Eye (tissue), 1 donor: ENCODE measurements at regions not wholly inside any gene's neighbourhood (a gene's known extent, or its start where the extent isn't known, plus 50 kb on each side); places are given as distances from the start of the nearest gene placed in this dataset.
A peak's percentile ranks its signal among the peaks of the same experiment; 100 is the strongest.
"Not testable (repeated sequence)": the region's sequence is repeated elsewhere in the genome, so short reads cannot be mapped to it uniquely, and the experiment has no call there.

Experiments
- DNase-seq: peaks from one replicate; pipeline ENCODE4 v3.0.0-alpha.2; 2015

DNA sequence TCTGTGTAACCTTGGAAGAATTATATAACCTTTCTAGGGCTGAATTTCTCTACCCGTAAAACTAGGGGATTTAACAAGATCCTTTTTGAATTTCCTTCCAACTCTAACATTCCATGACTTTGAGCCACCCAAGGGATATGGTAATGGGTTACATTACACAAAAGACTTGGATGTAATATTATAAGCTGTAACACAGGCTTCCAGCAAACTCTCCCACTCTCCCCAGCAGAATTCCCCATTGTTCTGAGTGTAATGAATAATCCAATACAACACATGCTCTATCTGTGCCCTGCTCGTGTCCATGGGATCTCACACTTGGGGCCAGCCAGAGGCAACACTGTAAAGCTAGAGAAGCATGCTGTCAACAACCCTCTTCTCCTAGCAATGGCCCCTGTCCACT, 790.6 kb upstream of the AUTS2 start:
- DNase-seq: no peak

DNA sequence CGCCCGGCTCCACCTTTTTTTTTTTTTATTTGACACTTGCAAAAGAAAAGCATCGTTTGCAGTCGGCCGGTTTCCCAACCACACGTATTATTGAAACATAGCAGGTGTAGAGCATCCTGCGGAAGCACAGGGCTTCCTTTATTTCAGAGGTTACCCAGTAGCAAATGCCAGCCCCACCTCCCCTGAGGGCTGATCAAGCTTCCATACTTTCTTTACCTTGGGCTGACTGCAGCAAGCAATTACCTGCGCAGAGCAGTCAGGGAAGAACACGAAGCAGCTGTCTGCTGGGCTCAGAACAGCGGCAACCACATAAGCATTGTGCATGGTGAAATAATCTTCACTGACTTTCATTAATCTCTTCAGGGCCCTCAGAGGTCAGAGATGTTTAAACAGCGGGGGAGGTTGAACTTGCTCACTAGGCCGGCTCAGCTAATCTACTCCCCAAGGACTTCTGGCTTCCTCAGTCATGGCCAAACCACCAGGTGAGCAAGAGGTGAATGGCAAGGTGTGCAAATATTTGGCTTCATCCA, 784.7 kb upstream of the AUTS2 start:
- peak; percentile 13 for DNase-seq

GRCh38 chr7:68816491-68816890, 781.8 kb upstream of the AUTS2 start:
- DNase-seq: no peak

DNA sequence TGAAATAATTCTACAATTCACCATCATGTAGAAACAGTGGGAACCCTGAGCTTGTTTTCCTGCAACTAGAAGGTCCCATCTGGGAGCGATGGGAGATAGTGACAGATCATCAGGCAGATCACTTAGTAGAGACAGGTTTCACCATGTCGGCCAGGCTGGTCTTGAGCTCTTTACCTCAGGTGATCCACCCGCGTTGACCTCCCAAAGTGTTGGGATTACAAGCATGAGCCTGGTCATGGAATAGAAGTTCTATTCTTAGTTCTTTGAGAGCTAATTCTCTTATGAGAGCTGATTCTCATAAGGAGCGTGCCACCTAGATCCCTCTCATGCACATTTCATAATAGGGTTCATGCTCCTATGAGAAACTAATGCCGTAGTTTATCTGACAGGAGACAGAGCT, 778.0 kb upstream of the AUTS2 start:
- DNase-seq: no peak

GRCh38 chr7:68821846-68822245, 776.4 kb upstream of the AUTS2 start:
- DNase-seq: no peak

- no peak for DNase-seq
Measured at GRCh38 chr7:68823996-68824780, 774.1 kb upstream of the AUTS2 start.

GRCh38 chr7:68828575-68828974, 769.7 kb upstream of the AUTS2 start:
- DNase-seq: no peak

DNA sequence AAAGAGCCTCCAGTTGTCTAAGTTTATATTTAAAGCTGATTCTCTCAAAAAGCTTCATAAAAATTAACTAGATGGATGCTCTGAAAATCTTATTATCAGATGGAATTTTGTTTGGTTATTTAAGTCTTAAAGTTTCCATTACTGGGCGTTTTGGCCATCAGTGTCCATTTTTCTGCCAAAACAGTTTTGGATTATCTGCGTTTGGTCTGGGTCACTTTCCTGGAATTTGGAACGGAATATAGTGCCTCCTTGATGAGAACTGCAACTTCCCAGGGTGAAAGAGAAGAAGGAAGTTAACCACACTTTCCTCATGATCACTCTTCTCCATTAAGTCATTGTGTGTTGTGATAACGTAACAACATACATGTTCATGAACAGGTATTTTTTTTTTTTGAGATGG, 764.9 kb upstream of the AUTS2 start:
- DNase-seq: peak; percentile 58

- DNase-seq: no peak
Measured at GRCh38 chr7:68839014-68839413, 759.3 kb upstream of the AUTS2 start.

- peak; percentile 48 for DNase-seq
Measured at GRCh38 chr7:68840991-68841390, 757.3 kb upstream of the AUTS2 start.

- DNase-seq: not testable (repeated sequence)
Measured at GRCh38 chr7:68843985-68844384, 754.3 kb upstream of the AUTS2 start.

- no peak for DNase-seq
Measured at GRCh38 chr7:68846811-68847325, 751.4 kb upstream of the AUTS2 start.

DNA sequence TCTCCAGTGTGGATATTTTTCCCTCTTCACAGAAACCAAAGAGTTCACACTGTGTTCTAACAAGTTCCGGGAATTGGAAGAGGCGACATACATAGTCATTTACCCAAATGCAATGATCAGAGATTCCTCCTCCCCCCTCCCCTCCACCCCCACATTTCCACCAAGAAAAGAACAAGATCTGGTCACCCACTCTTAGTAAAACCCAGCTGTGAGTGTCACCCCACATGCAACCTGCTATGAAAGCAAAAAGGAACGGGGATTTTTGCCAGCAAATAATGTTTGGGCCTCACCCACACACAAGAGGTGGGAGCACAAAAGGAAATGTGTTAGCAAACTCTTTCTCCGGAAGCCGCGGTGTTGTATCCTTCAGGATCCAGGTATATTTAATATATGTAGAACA, 745.0 kb upstream of the AUTS2 start:
- DNase-seq: no peak

DNA sequence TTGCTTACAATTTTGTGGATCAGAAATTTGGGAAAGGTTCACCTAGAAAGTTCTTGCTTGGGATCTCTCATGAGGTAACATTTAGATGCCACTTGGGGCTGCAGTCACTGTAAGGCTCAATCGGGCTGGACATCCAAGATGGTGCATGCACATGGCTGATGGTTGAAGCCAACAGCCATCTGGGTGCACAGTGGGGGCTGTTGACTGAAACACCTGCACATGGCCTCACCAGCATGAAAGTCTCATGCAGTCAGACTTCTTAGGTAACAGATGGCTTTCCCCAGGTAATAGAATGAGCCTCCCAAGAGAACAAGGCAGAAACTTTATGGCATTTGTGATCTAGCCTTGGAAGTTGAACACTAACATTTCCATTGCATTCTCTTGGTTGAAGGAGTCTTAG, 740.7 kb upstream of the AUTS2 start:
- DNase-seq: no peak

DNA sequence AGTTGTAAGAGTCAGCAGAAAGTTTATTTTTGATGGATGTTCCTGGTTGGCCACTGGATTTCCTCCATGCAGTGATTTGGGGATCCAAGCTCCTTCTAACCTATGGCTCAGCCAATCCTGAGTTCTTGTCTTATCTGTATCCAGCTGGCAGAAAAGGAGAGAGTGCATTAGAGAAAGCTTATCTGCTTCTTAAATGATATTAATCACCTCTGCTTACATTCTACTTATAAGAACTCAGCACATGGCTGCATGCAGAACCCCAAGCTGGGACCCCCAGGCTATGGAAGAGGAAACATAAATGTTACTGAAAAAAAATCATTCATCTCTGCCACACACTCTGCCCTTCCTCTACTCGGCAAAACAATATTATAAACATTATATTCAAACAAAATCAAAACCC, 739.8 kb upstream of the AUTS2 start:
- DNase-seq: no peak

DNA sequence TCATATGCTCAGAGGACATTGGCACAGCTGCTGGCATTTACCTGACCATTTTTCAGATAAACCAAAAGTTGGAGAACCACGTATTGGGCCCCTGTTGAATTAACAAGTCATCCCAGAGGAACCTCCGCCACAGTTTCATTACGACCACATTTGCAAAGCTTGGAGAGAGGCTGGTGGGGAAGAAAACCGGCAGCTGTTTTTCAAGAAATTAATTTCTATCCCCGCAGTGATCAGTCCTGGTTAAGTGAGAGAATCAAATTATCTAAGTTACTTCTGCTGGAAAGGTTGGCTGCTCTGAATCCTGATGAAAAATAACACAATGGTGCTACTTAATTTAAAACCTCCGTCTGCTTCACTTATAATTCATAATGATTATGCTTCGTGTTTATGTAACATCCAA, 737.1 kb upstream of the AUTS2 start:
- no peak for DNase-seq

DNA sequence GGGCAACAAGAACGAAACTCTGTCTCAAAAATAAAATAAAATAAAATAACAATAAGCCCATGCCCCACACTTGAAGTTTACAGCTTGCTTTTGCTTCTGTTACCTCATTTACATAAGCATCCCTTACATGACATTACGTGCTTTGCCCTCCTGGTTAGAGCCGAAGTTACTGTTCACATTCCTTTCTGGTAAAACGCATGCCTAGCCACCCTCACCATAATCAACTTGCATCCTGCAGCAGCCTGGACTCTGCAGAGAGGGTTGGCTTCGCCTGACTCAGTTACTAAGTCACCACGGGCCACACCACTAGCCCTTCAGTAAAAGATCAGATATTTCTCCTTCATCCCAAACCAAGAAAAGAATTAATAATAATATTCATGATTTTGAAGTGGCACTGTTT, 736.0 kb upstream of the AUTS2 start:
- no peak for DNase-seq

- DNase-seq: no peak
Measured at GRCh38 chr7:68862736-68863135, 735.5 kb upstream of the AUTS2 start.

- no peak for DNase-seq
Measured at GRCh38 chr7:68865351-68866199, 732.7 kb upstream of the AUTS2 start.

- DNase-seq: no peak
Measured at GRCh38 chr7:68866200-68866570, 732.1 kb upstream of the AUTS2 start.

DNA sequence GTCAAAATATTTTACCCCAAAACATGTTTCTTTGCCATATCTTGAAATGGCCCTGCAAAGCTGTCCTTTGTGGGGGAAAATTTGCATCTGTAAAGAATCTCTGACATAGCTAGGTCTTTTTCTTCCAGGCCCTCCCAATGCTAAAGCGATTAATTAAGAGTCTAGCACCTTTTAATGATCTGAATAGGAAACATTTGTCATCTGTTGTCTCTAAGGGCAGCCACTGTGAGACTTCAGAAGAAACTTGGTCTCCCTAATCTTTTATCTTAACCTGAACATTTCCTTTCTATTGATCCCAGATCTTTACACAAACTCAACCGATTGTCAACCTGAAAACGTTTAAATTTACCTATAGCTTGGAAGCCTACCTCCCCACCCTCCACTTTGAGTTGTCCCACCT, 731.6 kb upstream of the AUTS2 start:
- DNase-seq: not testable (repeated sequence)

- no peak for DNase-seq
Measured at GRCh38 chr7:68868978-68869377, 729.3 kb upstream of the AUTS2 start.

- DNase-seq: no peak
Measured at GRCh38 chr7:68873616-68874015, 724.7 kb upstream of the AUTS2 start.

DNA sequence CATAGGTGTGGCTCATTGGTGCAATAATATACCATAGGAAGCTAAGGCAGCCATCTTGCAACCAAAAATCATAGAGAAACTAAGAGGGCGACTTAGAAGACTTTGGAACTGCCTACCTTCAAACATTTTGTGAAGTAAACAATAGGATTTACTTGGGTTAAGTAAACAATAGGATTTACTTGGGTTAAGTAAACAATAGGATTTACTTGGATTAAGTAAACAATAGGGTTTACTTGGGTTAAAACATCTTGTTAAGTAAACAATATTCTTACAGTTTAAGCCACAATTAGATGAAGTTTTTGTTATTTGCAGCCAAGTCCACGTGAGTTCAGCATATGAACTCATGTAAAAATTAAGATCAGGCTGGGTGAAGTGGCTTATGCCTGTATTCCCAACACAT, 722.4 kb upstream of the AUTS2 start:
- DNase-seq: no peak
